Liver (tissue), 3 donors: ENCODE measurements at regions not wholly inside any gene's neighbourhood (a gene's known extent, or its start where the extent isn't known, plus 50 kb on each side); places are given as distances from the start of the nearest gene placed in this dataset.

ENCODE experiments used
- CTCF ChIP-seq: fragments of 150-350 bp; IDR thresholded peaks from 2 replicates; pipeline ENCODE4 v1.5.1; 2017; ENCODE audit warnings: improper control_type of control experiment, low read depth, low read length; ENCODE audit not compliant: missing input control
- JUND ChIP-seq, 2 donors: IDR thresholded peaks; 2 replicates each; pipeline ENCODE4 v1.6.1; 2016; ENCODE audit warnings: antibody characterized with exemption in 2 of 2
- RAD21 ChIP-seq, 2 donors: IDR thresholded peaks; 2 replicates each; pipeline ENCODE4 v1.6.1; 2016; ENCODE audit warnings: antibody characterized with exemption in 2 of 2, mild to moderate bottlenecking in 2 of 2
- REST ChIP-seq: IDR thresholded peaks from 2 replicates; pipeline ENCODE4 v1.6.1; 2016; ENCODE audit warnings: antibody characterized with exemption, mild to moderate bottlenecking
- ZBTB33 ChIP-seq: IDR thresholded peaks from 2 replicates; pipeline ENCODE4 v1.6.1; 2016; ENCODE audit warnings: antibody characterized with exemption
- donor health status: healthy.
- donor health status: healthy.

- no peak for TF ChIP-seq CTCF
- TF ChIP-seq REST = no peak
- TF ChIP-seq ZBTB33 = no peak
- no peak for TF ChIP-seq RAD21 (IDR thresholded peaks at IDR 0.05)
- TF ChIP-seq JUND (IDR thresholded peaks at IDR 0.05) = no peak
Measured at GRCh38 chr13:60663788-60664187, 266.8 kb downstream of the TDRD3 start.
